ENCODE measurements at regions not wholly inside any gene's neighbourhood (a gene's known extent, or its start where the extent isn't known, plus 50 kb on each side); places are given as distances from the start of the nearest gene placed in this dataset.

DNA sequence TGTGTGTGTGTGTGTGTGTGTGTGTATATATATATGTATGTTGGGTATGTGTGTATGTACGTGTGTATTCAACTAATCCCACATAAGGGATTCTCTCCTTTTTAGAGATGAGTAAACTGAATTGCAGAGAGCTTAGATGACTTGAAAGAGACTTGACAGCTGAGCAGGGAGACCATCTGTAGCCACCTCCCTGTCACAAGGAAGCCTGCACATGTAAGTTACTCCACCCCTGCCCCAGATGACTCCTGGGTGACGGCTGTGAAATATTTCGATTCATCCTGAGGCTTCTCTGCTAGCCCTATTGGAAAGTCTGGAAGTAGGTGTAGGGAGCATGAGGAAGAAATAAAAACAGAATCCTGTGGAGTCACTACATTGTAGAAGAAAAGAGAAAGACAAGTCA is 480.4 kb downstream of the FOXO1 start:
- Mint-ChIP-seq H3K4me3 (no peak overlapping the region), H3K9me3 (no peaks in the 10 kb centered on the region), H3K27me3 (ENCODE audit: low read depth) (peaks cover 3% of the 10 kb centered on the region), H3K27ac (no peak overlapping the region), H3K4me1 (peaks cover 25% of the 10 kb centered on the region), H3K36me3 (no peaks in the 10 kb centered on the region)
- TF ChIP-seq ZNF219 (CRISPR knock-in tag; IDR thresholded peaks at IDR 0.05; ENCODE audit: borderline replicate concordance) (no peak), NFATC4 (CRISPR knock-in tag; IDR thresholded peaks at IDR 0.05) (no peak), TEAD4 (CRISPR knock-in tag; IDR thresholded peaks at IDR 0.05) (no peak), CREB1 (CRISPR knock-in tag; IDR thresholded peaks at IDR 0.05) (no peak), NR1H2 (CRISPR knock-in tag; IDR thresholded peaks at IDR 0.05) (no peak)
- TF ChIP-seq, protein P1, sequence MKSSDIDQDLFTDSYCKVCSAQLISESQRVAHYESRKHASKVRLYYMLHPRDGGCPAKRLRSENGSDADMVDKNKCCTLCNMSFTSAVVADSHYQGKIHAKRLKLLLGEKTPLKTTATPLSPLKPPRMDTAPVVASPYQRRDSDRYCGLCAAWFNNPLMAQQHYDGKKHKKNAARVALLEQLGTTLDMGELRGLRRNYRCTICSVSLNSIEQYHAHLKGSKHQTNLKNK (CRISPR knock-in tag; IDR thresholded peaks at IDR 0.05) = no peak
- TF ChIP-seq, protein P2, sequence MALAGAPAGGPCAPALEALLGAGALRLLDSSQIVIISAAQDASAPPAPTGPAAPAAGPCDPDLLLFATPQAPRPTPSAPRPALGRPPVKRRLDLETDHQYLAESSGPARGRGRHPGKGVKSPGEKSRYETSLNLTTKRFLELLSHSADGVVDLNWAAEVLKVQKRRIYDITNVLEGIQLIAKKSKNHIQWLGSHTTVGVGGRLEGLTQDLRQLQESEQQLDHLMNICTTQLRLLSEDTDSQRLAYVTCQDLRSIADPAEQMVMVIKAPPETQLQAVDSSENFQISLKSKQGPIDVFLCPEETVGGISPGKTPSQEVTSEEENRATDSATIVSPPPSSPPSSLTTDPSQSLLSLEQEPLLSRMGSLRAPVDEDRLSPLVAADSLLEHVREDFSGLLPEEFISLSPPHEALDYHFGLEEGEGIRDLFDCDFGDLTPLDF (CRISPR knock-in tag; IDR thresholded peaks at IDR 0.05) = no peak
- ATAC-seq = no peak
- CTCF ChIA-PET = no interaction called here
- POLR2A ChIA-PET = no interaction called here
- DNase-seq (ENCODE audit: low spot score) = no peak

DNA sequence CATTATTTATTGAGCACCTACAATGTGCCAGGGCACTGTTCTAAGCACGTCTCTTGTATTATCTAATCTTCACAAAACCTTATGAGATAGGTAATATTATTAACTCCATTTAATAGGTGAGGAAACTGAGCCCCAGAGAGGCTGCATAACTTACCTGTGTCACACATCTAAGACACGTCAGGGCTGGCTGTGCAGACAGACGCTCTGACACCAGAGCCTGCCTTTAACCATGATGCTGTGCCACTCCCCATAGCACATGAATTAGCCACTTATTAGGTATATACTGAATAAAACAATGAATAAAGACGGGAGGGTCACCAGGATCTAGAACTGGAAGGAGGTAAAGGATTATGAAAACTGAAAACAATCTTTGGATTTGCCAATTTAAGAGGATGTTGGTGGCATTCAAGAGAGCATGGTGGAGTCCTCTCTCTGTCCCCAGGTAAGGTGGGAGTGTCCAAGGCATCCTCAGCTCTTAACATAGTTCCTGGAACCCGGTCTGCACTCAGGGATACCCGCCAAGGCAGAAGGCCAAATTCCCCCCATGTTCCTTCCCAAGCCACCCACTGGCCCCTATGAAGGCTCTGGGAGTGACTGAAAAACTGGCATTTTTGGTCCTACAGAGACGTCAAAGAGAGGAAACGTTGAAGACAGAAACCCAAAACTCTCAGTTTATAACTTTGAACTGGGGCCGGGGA is 479.7 kb downstream of the FOXO1 start:
- no peak overlapping the region for H3K27ac Mint-ChIP-seq
- no peak for TF ChIP-seq TCF7 (CRISPR knock-in tag; IDR thresholded peaks at IDR 0.05; ENCODE audit: low read depth)
- TF ChIP-seq, protein P3, sequence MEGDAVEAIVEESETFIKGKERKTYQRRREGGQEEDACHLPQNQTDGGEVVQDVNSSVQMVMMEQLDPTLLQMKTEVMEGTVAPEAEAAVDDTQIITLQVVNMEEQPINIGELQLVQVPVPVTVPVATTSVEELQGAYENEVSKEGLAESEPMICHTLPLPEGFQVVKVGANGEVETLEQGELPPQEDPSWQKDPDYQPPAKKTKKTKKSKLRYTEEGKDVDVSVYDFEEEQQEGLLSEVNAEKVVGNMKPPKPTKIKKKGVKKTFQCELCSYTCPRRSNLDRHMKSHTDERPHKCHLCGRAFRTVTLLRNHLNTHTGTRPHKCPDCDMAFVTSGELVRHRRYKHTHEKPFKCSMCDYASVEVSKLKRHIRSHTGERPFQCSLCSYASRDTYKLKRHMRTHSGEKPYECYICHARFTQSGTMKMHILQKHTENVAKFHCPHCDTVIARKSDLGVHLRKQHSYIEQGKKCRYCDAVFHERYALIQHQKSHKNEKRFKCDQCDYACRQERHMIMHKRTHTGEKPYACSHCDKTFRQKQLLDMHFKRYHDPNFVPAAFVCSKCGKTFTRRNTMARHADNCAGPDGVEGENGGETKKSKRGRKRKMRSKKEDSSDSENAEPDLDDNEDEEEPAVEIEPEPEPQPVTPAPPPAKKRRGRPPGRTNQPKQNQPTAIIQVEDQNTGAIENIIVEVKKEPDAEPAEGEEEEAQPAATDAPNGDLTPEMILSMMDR (IDR thresholded peaks at IDR 0.05) = no peak
- no peak for TF ChIP-seq NR3C1 (CRISPR knock-in tag; conservative IDR thresholded peaks at IDR 0.05; ENCODE audit: low read depth)
- no peak for TF ChIP-seq IRF2 (CRISPR knock-in tag; IDR thresholded peaks at IDR 0.05; ENCODE audit: borderline replicate concordance, low read depth)
- TF ChIP-seq ZNF423 (CRISPR knock-in tag; IDR thresholded peaks at IDR 0.05) = no peak
- TF ChIP-seq, protein P4, sequence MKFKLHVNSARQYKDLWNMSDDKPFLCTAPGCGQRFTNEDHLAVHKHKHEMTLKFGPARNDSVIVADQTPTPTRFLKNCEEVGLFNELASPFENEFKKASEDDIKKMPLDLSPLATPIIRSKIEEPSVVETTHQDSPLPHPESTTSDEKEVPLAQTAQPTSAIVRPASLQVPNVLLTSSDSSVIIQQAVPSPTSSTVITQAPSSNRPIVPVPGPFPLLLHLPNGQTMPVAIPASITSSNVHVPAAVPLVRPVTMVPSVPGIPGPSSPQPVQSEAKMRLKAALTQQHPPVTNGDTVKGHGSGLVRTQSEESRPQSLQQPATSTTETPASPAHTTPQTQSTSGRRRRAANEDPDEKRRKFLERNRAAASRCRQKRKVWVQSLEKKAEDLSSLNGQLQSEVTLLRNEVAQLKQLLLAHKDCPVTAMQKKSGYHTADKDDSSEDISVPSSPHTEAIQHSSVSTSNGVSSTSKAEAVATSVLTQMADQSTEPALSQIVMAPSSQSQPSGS (CRISPR knock-in tag; IDR thresholded peaks at IDR 0.05; ENCODE audit: borderline replicate concordance, low read depth) = no peak
- no peak for TF ChIP-seq ETV6 (CRISPR knock-in tag; IDR thresholded peaks at IDR 0.05)
- TF ChIP-seq, protein P5, sequence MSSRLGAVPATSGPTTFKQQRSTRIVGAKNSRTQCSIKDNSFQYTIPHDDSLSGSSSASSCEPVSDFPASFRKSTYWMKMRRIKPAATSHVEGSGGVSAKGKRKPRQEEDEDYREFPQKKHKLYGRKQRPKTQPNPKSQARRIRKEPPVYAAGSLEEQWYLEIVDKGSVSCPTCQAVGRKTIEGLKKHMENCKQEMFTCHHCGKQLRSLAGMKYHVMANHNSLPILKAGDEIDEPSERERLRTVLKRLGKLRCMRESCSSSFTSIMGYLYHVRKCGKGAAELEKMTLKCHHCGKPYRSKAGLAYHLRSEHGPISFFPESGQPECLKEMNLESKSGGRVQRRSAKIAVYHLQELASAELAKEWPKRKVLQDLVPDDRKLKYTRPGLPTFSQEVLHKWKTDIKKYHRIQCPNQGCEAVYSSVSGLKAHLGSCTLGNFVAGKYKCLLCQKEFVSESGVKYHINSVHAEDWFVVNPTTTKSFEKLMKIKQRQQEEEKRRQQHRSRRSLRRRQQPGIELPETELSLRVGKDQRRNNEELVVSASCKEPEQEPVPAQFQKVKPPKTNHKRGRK (CRISPR knock-in tag; IDR thresholded peaks at IDR 0.05; ENCODE audit: borderline replicate concordance) = no peak
- no peak for TF ChIP-seq SMAD4 (CRISPR knock-in tag; IDR thresholded peaks at IDR 0.05)
- TF ChIP-seq, protein P6, sequence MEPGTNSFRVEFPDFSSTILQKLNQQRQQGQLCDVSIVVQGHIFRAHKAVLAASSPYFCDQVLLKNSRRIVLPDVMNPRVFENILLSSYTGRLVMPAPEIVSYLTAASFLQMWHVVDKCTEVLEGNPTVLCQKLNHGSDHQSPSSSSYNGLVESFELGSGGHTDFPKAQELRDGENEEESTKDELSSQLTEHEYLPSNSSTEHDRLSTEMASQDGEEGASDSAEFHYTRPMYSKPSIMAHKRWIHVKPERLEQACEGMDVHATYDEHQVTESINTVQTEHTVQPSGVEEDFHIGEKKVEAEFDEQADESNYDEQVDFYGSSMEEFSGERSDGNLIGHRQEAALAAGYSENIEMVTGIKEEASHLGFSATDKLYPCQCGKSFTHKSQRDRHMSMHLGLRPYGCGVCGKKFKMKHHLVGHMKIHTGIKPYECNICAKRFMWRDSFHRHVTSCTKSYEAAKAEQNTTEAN (CRISPR knock-in tag; IDR thresholded peaks at IDR 0.05) = no peak
- TF ChIP-seq FOXJ3 (CRISPR knock-in tag; IDR thresholded peaks at IDR 0.05; ENCODE audit: borderline replicate concordance) = no peak
- TF ChIP-seq, protein P7, sequence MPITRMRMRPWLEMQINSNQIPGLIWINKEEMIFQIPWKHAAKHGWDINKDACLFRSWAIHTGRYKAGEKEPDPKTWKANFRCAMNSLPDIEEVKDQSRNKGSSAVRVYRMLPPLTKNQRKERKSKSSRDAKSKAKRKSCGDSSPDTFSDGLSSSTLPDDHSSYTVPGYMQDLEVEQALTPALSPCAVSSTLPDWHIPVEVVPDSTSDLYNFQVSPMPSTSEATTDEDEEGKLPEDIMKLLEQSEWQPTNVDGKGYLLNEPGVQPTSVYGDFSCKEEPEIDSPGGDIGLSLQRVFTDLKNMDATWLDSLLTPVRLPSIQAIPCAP (CRISPR knock-in tag; IDR thresholded peaks at IDR 0.05) = no peak
- TF ChIP-seq, protein P8, sequence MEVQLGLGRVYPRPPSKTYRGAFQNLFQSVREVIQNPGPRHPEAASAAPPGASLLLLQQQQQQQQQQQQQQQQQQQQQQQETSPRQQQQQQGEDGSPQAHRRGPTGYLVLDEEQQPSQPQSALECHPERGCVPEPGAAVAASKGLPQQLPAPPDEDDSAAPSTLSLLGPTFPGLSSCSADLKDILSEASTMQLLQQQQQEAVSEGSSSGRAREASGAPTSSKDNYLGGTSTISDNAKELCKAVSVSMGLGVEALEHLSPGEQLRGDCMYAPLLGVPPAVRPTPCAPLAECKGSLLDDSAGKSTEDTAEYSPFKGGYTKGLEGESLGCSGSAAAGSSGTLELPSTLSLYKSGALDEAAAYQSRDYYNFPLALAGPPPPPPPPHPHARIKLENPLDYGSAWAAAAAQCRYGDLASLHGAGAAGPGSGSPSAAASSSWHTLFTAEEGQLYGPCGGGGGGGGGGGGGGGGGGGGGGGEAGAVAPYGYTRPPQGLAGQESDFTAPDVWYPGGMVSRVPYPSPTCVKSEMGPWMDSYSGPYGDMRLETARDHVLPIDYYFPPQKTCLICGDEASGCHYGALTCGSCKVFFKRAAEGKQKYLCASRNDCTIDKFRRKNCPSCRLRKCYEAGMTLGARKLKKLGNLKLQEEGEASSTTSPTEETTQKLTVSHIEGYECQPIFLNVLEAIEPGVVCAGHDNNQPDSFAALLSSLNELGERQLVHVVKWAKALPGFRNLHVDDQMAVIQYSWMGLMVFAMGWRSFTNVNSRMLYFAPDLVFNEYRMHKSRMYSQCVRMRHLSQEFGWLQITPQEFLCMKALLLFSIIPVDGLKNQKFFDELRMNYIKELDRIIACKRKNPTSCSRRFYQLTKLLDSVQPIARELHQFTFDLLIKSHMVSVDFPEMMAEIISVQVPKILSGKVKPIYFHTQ (CRISPR knock-in tag; IDR thresholded peaks at IDR 0.05) = no peak
- TF ChIP-seq, protein P9, sequence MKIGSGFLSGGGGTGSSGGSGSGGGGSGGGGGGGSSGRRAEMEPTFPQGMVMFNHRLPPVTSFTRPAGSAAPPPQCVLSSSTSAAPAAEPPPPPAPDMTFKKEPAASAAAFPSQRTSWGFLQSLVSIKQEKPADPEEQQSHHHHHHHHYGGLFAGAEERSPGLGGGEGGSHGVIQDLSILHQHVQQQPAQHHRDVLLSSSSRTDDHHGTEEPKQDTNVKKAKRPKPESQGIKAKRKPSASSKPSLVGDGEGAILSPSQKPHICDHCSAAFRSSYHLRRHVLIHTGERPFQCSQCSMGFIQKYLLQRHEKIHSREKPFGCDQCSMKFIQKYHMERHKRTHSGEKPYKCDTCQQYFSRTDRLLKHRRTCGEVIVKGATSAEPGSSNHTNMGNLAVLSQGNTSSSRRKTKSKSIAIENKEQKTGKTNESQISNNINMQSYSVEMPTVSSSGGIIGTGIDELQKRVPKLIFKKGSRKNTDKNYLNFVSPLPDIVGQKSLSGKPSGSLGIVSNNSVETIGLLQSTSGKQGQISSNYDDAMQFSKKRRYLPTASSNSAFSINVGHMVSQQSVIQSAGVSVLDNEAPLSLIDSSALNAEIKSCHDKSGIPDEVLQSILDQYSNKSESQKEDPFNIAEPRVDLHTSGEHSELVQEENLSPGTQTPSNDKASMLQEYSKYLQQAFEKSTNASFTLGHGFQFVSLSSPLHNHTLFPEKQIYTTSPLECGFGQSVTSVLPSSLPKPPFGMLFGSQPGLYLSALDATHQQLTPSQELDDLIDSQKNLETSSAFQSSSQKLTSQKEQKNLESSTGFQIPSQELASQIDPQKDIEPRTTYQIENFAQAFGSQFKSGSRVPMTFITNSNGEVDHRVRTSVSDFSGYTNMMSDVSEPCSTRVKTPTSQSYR (CRISPR knock-in tag; IDR thresholded peaks at IDR 0.05) = no peak

More for the DNA sequence above, 479.7 kb downstream of the FOXO1 start:
- ATAC-seq (no peak), DNase-seq (ENCODE audit: low spot score) (no peak)
- ChIA-PET CTCF (no interaction called here), POLR2A (no interaction called here)
- no peaks in the 10 kb centered on the region for H3K36me3 Mint-ChIP-seq
- no peak overlapping the region for H3K4me3 Mint-ChIP-seq
- H3K9me3 Mint-ChIP-seq = no peaks in the 10 kb centered on the region
- peaks cover 3% of the 10 kb centered on the region; the same call in 1 of the 2 replicates for H3K27me3 Mint-ChIP-seq (ENCODE audit: low read depth)
- peaks cover 32% of the 10 kb centered on the region for H3K4me1 Mint-ChIP-seq
